ENCODE measurements at regions not wholly inside any gene's neighbourhood (a gene's known extent, or its start where the extent isn't known, plus 50 kb on each side); places are given as distances from the start of the nearest gene placed in this dataset.
"Not testable (repeated sequence)": the region's sequence is repeated elsewhere in the genome, so short reads cannot be mapped to it uniquely, and the experiment has no call there.

GRCh38 chr16:66245072-66245471 is 121.4 kb upstream of the CDH5 start:
- H3K36me3 ChIP-seq (ENCODE audit: control insufficient read depth, insufficient read depth, low read length): no peaks in the 10 kb centered on the region
- 93 to 95% methylated on average over 8 of the region's 8 CpGs for WGBS, 2 experiments
- no peak overlapping the region for H3K27ac ChIP-seq (ENCODE audit: insufficient read depth, low read depth, low read length, poor library complexity, severe bottlenecking)
- no peaks in the 10 kb centered on the region for H3K27me3 ChIP-seq (ENCODE audit: control insufficient read depth, insufficient read depth, low read length, poor library complexity, severe bottlenecking)
- no peaks in the 10 kb centered on the region for H3K4me1 ChIP-seq (ENCODE audit: control insufficient read depth, insufficient read depth, low read length)
- H3K4me3 ChIP-seq (ENCODE audit: insufficient read depth, low read depth, low read length): no peak overlapping the region
- no peaks in the 10 kb centered on the region for H3K9me3 ChIP-seq (ENCODE audit: control insufficient read depth, low read length)

GRCh38 chr16:66242672-66243071 is 123.8 kb upstream of the CDH5 start:
- 95 to 96% methylated on average over 9 of the region's 9 CpGs for WGBS, 2 experiments
- H3K4me1 ChIP-seq (ENCODE audit: control insufficient read depth, insufficient read depth, low read length): no peaks in the 10 kb centered on the region
- no peaks in the 10 kb centered on the region for H3K27me3 ChIP-seq (ENCODE audit: control insufficient read depth, insufficient read depth, low read length, poor library complexity, severe bottlenecking)
- H3K4me3 ChIP-seq (ENCODE audit: insufficient read depth, low read depth, low read length): no peak overlapping the region
- no peaks in the 10 kb centered on the region for H3K36me3 ChIP-seq (ENCODE audit: control insufficient read depth, insufficient read depth, low read length)
- no peak overlapping the region for H3K27ac ChIP-seq (ENCODE audit: insufficient read depth, low read depth, low read length, poor library complexity, severe bottlenecking)
- H3K9me3 ChIP-seq (ENCODE audit: control insufficient read depth, low read length): no peaks in the 10 kb centered on the region

- H3K4me3 ChIP-seq (ENCODE audit: insufficient read depth, low read depth, low read length); H3K9me3 ChIP-seq (ENCODE audit: control insufficient read depth, low read length); H3K27ac ChIP-seq (ENCODE audit: insufficient read depth, low read depth, low read length, poor library complexity, severe bottlenecking); H3K4me1 ChIP-seq (ENCODE audit: control insufficient read depth, insufficient read depth, low read length); H3K36me3 ChIP-seq (ENCODE audit: control insufficient read depth, insufficient read depth, low read length); H3K27me3 ChIP-seq (ENCODE audit: control insufficient read depth, insufficient read depth, low read length, poor library complexity, severe bottlenecking): not testable (repeated sequence)
- 86 to 95% methylated on average over 6 of the region's 6 CpGs for WGBS, 2 experiments
These were observed 124.3 kb upstream of the CDH5 start for GRCh38 chr16:66242206-66242605.

GRCh38 chr16:66240631-66241395 is 125.7 kb upstream of the CDH5 start:
- WGBS, 2 experiments: 84 to 88% methylated on average over 8 of the region's 8 CpGs
- Histone ChIP-seq H3K4me3 (ENCODE audit: insufficient read depth, low read depth, low read length) (no peak overlapping the region), H3K36me3 (ENCODE audit: control insufficient read depth, insufficient read depth, low read length) (no peaks in the 10 kb centered on the region), H3K27ac (ENCODE audit: insufficient read depth, low read depth, low read length, poor library complexity, severe bottlenecking) (no peak overlapping the region), H3K4me1 (ENCODE audit: control insufficient read depth, insufficient read depth, low read length) (no peaks in the 10 kb centered on the region), H3K9me3 (ENCODE audit: control insufficient read depth, low read length) (no peaks in the 10 kb centered on the region), H3K27me3 (ENCODE audit: control insufficient read depth, insufficient read depth, low read length, poor library complexity, severe bottlenecking) (no peaks in the 10 kb centered on the region)

GRCh38 chr16:66240088-66240487 is 126.4 kb upstream of the CDH5 start:
- Histone ChIP-seq H3K36me3 (ENCODE audit: control insufficient read depth, insufficient read depth, low read length) (no peaks in the 10 kb centered on the region), H3K27ac (ENCODE audit: insufficient read depth, low read depth, low read length, poor library complexity, severe bottlenecking) (no peak overlapping the region), H3K27me3 (ENCODE audit: control insufficient read depth, insufficient read depth, low read length, poor library complexity, severe bottlenecking) (no peaks in the 10 kb centered on the region), H3K4me3 (ENCODE audit: insufficient read depth, low read depth, low read length) (no peak overlapping the region), H3K4me1 (ENCODE audit: control insufficient read depth, insufficient read depth, low read length) (no peaks in the 10 kb centered on the region), H3K9me3 (ENCODE audit: control insufficient read depth, low read length) (no peaks in the 10 kb centered on the region)
- WGBS, 2 experiments: 92% methylated on average over 6 of the region's 6 CpGs

- WGBS, 2 experiments: no CpG with 5 or more reads among the region's 1 CpG
- Histone ChIP-seq H3K9me3 (ENCODE audit: control insufficient read depth, low read length) (no peaks in the 10 kb centered on the region), H3K4me3 (ENCODE audit: insufficient read depth, low read depth, low read length) (no peak overlapping the region), H3K27ac (ENCODE audit: insufficient read depth, low read depth, low read length, poor library complexity, severe bottlenecking) (no peak overlapping the region), H3K4me1 (ENCODE audit: control insufficient read depth, insufficient read depth, low read length) (no peaks in the 10 kb centered on the region), H3K36me3 (ENCODE audit: control insufficient read depth, insufficient read depth, low read length) (no peaks in the 10 kb centered on the region), H3K27me3 (ENCODE audit: control insufficient read depth, insufficient read depth, low read length, poor library complexity, severe bottlenecking) (no peaks in the 10 kb centered on the region)
These were observed 127.8 kb upstream of the CDH5 start for GRCh38 chr16:66238696-66239095.

GRCh38 chr16:66236301-66236700 is 130.2 kb upstream of the CDH5 start:
- Histone ChIP-seq H3K27me3 (ENCODE audit: control insufficient read depth, insufficient read depth, low read length, poor library complexity, severe bottlenecking) (no peaks in the 10 kb centered on the region), H3K27ac (ENCODE audit: insufficient read depth, low read depth, low read length, poor library complexity, severe bottlenecking) (no peak overlapping the region), H3K4me1 (ENCODE audit: control insufficient read depth, insufficient read depth, low read length) (no peaks in the 10 kb centered on the region), H3K9me3 (ENCODE audit: control insufficient read depth, low read length) (no peaks in the 10 kb centered on the region), H3K36me3 (ENCODE audit: control insufficient read depth, insufficient read depth, low read length) (no peaks in the 10 kb centered on the region), H3K4me3 (ENCODE audit: insufficient read depth, low read depth, low read length) (no peak overlapping the region)
- WGBS, 2 experiments: 94 to 95% methylated on average over 12 of the region's 12 CpGs

- H3K27ac ChIP-seq (ENCODE audit: insufficient read depth, low read depth, low read length, poor library complexity, severe bottlenecking): no peak overlapping the region
- no peaks in the 10 kb centered on the region for H3K9me3 ChIP-seq (ENCODE audit: control insufficient read depth, low read length)
- H3K36me3 ChIP-seq (ENCODE audit: control insufficient read depth, insufficient read depth, low read length): no peaks in the 10 kb centered on the region
- H3K27me3 ChIP-seq (ENCODE audit: control insufficient read depth, insufficient read depth, low read length, poor library complexity, severe bottlenecking): no peaks in the 10 kb centered on the region
- no peak overlapping the region for H3K4me3 ChIP-seq (ENCODE audit: insufficient read depth, low read depth, low read length)
- 70 to 78% methylated on average over 9 of the region's 9 CpGs for WGBS, 2 experiments
- H3K4me1 ChIP-seq (ENCODE audit: control insufficient read depth, insufficient read depth, low read length): no peaks in the 10 kb centered on the region
These were observed 134.9 kb upstream of the CDH5 start for GRCh38 chr16:66231452-66232160.

- no peaks in the 10 kb centered on the region for H3K9me3 ChIP-seq (ENCODE audit: control insufficient read depth, low read length)
- no peaks in the 10 kb centered on the region for H3K4me1 ChIP-seq (ENCODE audit: control insufficient read depth, insufficient read depth, low read length)
- H3K4me3 ChIP-seq (ENCODE audit: insufficient read depth, low read depth, low read length): no peak overlapping the region
- no peaks in the 10 kb centered on the region for H3K27me3 ChIP-seq (ENCODE audit: control insufficient read depth, insufficient read depth, low read length, poor library complexity, severe bottlenecking)
- 91 to 94% methylated on average over 4 of the region's 4 CpGs for WGBS, 2 experiments
- no peaks in the 10 kb centered on the region for H3K36me3 ChIP-seq (ENCODE audit: control insufficient read depth, insufficient read depth, low read length)
- H3K27ac ChIP-seq (ENCODE audit: insufficient read depth, low read depth, low read length, poor library complexity, severe bottlenecking): no peak overlapping the region
These were observed 136.8 kb upstream of the CDH5 start for GRCh38 chr16:66229651-66230050.

GRCh38 chr16:66228792-66229191 is 137.7 kb upstream of the CDH5 start:
- 76 to 79% methylated on average over 7 of the region's 7 CpGs for WGBS, 2 experiments

More at GRCh38 chr16:66228792-66229191, 137.7 kb upstream of the CDH5 start:
- Histone ChIP-seq H3K27me3 (ENCODE audit: control insufficient read depth, insufficient read depth, low read length, poor library complexity, severe bottlenecking) (no peaks in the 10 kb centered on the region), H3K9me3 (ENCODE audit: control insufficient read depth, low read length) (no peaks in the 10 kb centered on the region), H3K4me3 (ENCODE audit: insufficient read depth, low read depth, low read length) (no peak overlapping the region), H3K4me1 (ENCODE audit: control insufficient read depth, insufficient read depth, low read length) (no peaks in the 10 kb centered on the region), H3K36me3 (ENCODE audit: control insufficient read depth, insufficient read depth, low read length) (no peaks in the 10 kb centered on the region), H3K27ac (ENCODE audit: insufficient read depth, low read depth, low read length, poor library complexity, severe bottlenecking) (no peak overlapping the region)

Data from ectodermal cell (in vitro differentiated cells).